ENCODE measurements at regions not wholly inside any gene's neighbourhood (a gene's known extent, or its start where the extent isn't known, plus 50 kb on each side); places are given as distances from the start of the nearest gene placed in this dataset.

GRCh38 chrX:42093756-42094155 lies 170.4 kb upstream of the CASK start:
- TF ChIP-seq, protein P1, sequence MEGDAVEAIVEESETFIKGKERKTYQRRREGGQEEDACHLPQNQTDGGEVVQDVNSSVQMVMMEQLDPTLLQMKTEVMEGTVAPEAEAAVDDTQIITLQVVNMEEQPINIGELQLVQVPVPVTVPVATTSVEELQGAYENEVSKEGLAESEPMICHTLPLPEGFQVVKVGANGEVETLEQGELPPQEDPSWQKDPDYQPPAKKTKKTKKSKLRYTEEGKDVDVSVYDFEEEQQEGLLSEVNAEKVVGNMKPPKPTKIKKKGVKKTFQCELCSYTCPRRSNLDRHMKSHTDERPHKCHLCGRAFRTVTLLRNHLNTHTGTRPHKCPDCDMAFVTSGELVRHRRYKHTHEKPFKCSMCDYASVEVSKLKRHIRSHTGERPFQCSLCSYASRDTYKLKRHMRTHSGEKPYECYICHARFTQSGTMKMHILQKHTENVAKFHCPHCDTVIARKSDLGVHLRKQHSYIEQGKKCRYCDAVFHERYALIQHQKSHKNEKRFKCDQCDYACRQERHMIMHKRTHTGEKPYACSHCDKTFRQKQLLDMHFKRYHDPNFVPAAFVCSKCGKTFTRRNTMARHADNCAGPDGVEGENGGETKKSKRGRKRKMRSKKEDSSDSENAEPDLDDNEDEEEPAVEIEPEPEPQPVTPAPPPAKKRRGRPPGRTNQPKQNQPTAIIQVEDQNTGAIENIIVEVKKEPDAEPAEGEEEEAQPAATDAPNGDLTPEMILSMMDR (IDR thresholded peaks at IDR 0.05): no peak
- no peak for TF ChIP-seq POLR2A (IDR thresholded peaks at IDR 0.05)
